SK-N-MC (cell line): ENCODE measurements at regions not wholly inside any gene's neighbourhood (a gene's known extent, or its start where the extent isn't known, plus 50 kb on each side); places are given as distances from the start of the nearest gene placed in this dataset.

Source experiments
- DNase-seq: peaks from one replicate; pipeline ENCODE4 v3.0.0-alpha.2; 2011; ENCODE audit warnings: low read depth, low spot score
- H3K27ac ChIP-seq: fragments of 200-600 bp; sonication (generic); 2 replicates; pipeline ENCODE4 v1.5.1; 2016; ENCODE audit warnings: mixed run types
- H3K36me3 ChIP-seq: fragments of 200-600 bp; sonication (generic); 2 replicates; pipeline ENCODE4 v1.6.1; 2017; ENCODE audit warnings: antibody characterized with exemption, low read length, mixed read lengths; ENCODE audit not compliant: insufficient read depth
- H3K4me3 ChIP-seq: fragments of 200-600 bp; sonication (generic); 2 replicates; pipeline ENCODE4 v1.5.1; 2016
- H3K9ac ChIP-seq: fragments of 200-600 bp; sonication (generic); 2 replicates; pipeline ENCODE4 v1.8.0; 2017; ENCODE audit warnings: mixed run types, mixed read lengths; ENCODE audit not compliant: insufficient read length
- H3K9me3 ChIP-seq: fragments of 200-600 bp; sonication (generic); 2 replicates; pipeline ENCODE4 v1.6.1; 2017; ENCODE audit warnings: low read depth, mild to moderate bottlenecking, antibody characterized with exemption, low read length, moderate library complexity, mixed read lengths
- EZH2 ChIP-seq: fragments of 200-600 bp; sonication (generic); IDR thresholded peaks from one replicate; pipeline ENCODE4 v1.6.1; 2017; ENCODE audit warnings: antibody characterized with exemption
- FOXP2 ChIP-seq: optimal IDR thresholded peaks from 2 replicates; pipeline ENCODE3; 2011; ENCODE audit warnings: mild to moderate bottlenecking, moderate library complexity; ENCODE audit not compliant: insufficient read depth; ENCODE audit errors: extremely low read length, control extremely low read depth
- POLR2AphosphoS5 ChIP-seq: IDR thresholded peaks from 2 replicates; pipeline ENCODE4 v1.6.1; 2012; ENCODE audit warnings: mild to moderate bottlenecking, low read depth, low read length, borderline replicate concordance

DNA sequence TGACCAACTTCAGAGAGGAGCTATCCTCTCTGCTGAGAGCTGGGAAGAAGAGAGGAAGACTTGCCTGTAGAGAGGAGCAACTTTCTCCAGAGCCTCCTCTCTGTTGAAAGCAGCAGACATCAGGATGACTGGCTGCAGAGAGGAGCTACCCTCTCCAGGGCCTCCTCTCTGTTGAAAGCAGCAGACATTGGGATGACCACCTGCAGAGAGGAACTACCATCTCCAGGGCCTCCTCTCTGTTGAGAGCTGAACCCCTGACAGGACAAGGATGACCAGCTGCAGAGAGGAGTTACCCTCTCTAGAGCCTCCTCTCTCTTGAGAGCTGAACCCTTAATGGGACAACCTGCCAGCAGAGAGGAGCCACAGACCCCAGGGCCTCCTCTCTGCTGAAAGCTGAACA is 83.0 kb upstream of the GJB5 start:
- no peaks in the 10 kb centered on the region for H3K36me3 ChIP-seq
- TF ChIP-seq FOXP2, result no peak
- TF ChIP-seq EZH2, result no peak
- TF ChIP-seq POLR2AphosphoS5, result no peak
- DNase-seq, result no peak

DNA sequence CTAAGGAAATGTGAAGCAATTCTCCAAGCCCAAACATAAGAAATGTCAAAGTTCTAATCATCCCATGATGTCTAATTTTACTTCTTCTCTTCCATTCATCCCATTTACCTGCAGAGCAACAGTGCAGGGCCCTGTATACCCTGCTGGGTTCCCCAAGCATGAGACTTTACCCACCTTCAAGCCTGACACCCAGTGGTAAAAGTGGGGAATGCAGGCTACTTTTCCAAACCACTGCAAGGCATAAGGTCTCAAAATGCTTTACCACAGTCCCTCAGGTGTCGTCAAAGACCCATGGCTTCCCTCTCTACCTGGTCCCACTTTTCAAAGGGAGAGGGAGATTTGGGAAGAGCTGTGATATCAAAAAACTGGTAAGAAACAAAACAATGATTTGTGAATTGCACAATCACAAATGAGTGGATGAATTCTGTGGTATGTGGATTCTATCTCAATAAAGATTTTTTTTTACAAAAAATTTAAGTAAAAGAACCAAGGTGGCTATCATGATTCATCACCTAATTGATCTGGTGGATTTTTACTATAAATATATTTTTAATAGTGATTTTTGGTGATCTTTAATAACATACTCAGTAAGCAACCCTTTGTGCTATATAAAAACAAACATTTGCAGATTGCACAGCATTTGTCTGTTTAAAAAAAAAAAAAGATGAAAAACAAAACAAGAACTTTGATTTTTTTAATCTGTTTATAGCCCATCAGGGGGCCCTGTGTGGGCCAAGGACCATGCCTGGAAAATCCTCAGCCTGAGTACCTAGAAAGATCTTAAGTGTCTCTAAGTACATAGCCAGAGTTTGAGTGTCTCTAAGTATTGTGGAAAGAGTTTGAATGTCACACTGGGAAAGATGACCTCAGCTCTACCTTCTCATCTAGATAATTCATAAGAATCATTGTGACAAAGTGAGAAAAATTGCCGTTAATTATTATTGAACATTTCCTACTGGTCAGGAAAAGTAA is 73.1 kb upstream of the GJB5 start:
- no peak overlapping the region for H3K27ac ChIP-seq
- no peak overlapping the region for H3K9ac ChIP-seq
- H3K36me3 ChIP-seq, result no peaks in the 10 kb centered on the region
- TF ChIP-seq FOXP2 (no peak), POLR2AphosphoS5 (no peak), EZH2 (no peak)
- no peak overlapping the region for H3K4me3 ChIP-seq
- DNase-seq, result peak; percentile 28
- H3K9me3 ChIP-seq, result no peaks in the 10 kb centered on the region

More for the DNA sequence above, 83.0 kb upstream of the GJB5 start:
- no peak overlapping the region for H3K9ac ChIP-seq
- no peaks in the 10 kb centered on the region for H3K9me3 ChIP-seq
- no peak overlapping the region for H3K4me3 ChIP-seq
- H3K27ac ChIP-seq, result no peak overlapping the region

DNA sequence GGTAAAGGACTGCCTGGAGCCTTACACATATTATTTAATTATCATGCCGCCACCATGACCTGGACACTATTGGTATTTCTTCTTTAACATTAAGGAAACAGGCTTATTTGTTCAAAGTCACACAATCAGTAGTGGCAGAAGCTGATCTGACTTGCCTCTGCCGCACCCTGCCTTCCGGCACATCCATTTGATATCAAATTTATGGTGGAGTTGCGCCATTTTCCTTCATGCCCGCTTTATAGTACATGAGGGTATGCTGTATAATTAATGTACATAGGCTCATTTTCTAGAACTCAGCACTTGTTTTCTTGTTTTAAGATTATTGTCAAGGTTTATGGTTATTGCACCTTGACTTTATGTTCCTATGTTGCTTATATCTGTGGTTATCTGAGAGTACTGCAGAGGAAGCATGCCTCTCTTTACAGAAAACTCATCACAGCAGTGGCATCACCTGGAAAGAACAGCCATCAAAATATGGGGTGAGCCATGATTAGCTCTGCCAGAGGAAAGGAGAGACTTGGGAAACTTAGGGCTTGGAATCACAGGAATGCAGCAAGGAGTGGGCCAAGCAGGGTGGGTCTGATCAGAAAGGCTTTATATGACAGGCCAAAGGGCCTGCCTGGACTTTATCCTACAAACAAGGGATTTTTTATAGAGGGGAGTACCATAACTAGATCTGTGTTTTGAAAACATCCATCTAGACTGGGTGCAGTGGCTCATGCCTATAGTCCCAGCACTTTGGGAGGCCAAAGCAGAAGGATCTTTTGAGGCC is 72.2 kb upstream of the GJB5 start:
- TF ChIP-seq POLR2AphosphoS5 (no peak), FOXP2 (no peak), EZH2 (no peak)
- no peak overlapping the region for H3K27ac ChIP-seq
- no peak overlapping the region for H3K4me3 ChIP-seq
- no peak for DNase-seq
- no peak overlapping the region for H3K9ac ChIP-seq
- H3K36me3 ChIP-seq, result no peaks in the 10 kb centered on the region
- no peaks in the 10 kb centered on the region for H3K9me3 ChIP-seq

DNA sequence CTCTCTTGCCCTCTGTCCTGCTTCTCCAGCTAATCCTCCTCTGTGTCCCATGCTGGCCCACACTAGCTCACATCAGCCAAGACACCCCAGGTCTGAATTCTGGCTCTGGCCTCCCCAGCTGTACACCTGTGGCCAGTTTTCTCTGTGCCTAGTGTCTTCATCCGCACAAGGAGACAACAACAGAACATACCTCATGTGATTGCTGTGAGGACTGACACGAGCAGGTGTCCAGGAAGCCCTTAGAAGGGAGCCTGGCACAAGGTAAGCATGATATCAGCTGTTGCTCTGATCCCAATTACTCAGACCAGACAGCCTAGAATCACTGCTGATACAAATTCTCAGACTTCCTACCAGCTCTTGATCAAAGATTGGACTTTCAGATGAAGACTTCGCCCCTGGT is 71.2 kb upstream of the GJB5 start:
- Histone ChIP-seq H3K9ac (no peak overlapping the region), H3K9me3 (no peaks in the 10 kb centered on the region), H3K27ac (no peak overlapping the region), H3K4me3 (no peak overlapping the region), H3K36me3 (no peaks in the 10 kb centered on the region)
- DNase-seq, result no peak
- no peak for TF ChIP-seq EZH2
- no peak for TF ChIP-seq POLR2AphosphoS5
- no peak for TF ChIP-seq FOXP2

DNA sequence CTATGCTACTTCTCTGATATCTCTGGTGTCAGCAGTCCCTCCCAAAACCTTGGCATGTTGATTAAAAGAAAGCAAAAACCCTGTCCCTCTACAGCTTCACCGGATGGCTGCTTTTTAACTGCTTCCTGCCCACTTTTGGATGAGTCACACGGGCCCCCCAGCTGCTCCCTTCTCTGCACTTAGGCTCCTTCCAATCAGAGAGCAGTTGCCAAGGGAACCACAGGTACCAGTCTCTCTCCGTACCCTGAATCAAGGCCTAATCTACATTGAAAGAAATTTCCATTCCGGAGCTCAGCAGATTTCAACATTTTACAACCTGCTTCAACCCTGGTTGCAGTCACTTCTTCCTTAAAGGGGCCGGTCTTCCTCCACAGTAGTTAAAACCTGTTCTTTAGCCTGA is 70.6 kb upstream of the GJB5 start:
- Histone ChIP-seq H3K4me3 (no peak overlapping the region), H3K36me3 (no peaks in the 10 kb centered on the region), H3K9me3 (no peaks in the 10 kb centered on the region), H3K9ac (no peak overlapping the region), H3K27ac (no peak overlapping the region)
- peak; percentile 3 for DNase-seq
- TF ChIP-seq FOXP2, result no peak
- no peak for TF ChIP-seq POLR2AphosphoS5

DNA sequence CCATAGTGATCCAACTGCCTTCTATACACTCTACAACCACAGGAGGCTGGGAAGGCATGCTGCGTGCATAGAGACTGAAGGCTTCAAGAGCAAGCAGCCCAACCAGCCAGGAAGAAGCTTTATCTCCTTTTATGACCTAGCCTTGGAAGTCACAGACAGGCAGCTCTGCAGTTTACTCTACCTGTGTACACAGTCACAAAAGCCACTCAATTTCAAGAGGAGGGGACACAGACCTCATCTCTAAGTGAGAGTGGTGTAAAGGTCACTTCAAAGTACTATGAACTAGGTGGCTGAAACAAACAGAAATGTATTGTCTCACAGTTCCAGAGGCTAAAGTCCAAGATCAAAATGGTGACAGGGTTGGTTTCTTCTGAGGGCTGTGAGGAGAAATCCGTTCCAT is 69.6 kb upstream of the GJB5 start:
- H3K4me3 ChIP-seq, result no peak overlapping the region
- no peak overlapping the region for H3K9ac ChIP-seq
- DNase-seq, result no peak
- H3K9me3 ChIP-seq, result no peaks in the 10 kb centered on the region
- no peaks in the 10 kb centered on the region for H3K36me3 ChIP-seq
- TF ChIP-seq EZH2, result no peak
- no peak for TF ChIP-seq POLR2AphosphoS5
- TF ChIP-seq FOXP2, result no peak
- no peak overlapping the region for H3K27ac ChIP-seq

DNA sequence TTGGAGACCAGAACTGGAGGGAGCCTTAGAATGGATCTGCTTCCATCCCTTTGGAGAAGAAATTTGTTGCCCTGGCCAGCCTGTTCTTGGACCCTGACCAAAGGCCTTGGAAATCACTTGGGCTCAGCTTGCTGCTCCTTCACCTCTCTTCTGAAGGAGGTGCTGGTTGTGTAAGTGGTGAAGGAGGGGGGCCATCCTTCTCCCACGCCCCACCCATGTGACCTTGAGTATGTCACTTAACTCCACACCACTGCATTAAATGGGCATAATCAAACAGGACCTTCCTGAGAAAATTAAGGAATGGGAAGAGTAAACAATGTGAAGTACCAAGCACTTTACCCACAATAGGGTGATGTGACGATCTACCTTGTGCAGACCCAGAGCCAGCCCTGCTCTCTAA is 68.3 kb upstream of the GJB5 start:
- no peak for TF ChIP-seq EZH2
- no peak for DNase-seq
- H3K9me3 ChIP-seq, result no peaks in the 10 kb centered on the region

DNA sequence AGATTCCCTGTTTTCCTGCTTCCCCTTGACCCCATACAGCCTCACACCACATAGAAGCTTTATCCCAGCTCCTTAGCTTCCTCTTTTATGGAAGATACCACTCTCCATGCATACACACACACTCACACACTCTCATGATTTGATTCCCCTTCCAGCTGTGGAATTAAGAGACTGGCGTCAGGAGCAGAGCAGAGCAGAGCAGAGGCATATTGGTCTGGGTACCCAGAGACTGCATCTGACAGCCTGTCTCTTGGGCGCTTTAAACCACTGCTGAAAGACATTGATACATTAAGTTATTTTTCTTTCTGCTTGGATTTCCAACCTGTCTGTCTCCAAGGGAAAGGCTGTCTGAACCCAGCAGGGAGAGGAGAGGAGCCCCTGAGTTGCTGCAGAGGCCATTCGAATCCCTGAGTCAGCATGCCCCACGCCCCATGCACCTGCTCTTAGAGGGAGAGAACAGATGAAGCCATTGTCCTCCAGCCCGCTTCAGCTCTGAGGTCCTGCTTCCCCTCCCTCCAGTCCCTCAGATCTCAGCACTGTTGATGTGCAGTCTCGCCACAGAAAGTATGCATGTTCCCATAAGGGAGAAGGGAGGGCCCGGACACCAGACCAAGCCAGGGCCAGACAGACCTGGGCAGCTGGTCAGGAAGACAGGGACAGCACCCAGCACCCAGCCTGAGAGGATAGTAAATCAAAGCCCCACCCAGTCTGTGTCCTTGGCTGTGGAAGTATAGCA is 66.7 kb upstream of the GJB5 start:
- H3K9ac ChIP-seq, result no peak overlapping the region
- H3K27ac ChIP-seq, result no peak overlapping the region
- TF ChIP-seq POLR2AphosphoS5 (no peak), EZH2 (no peak), FOXP2 (no peak)
- no peak for DNase-seq
- H3K4me3 ChIP-seq, result no peak overlapping the region
- H3K36me3 ChIP-seq, result no peaks in the 10 kb centered on the region
- H3K9me3 ChIP-seq, result no peaks in the 10 kb centered on the region

More for the DNA sequence above, 68.3 kb upstream of the GJB5 start:
- H3K9ac ChIP-seq, result no peak overlapping the region
- no peak overlapping the region for H3K27ac ChIP-seq
- no peaks in the 10 kb centered on the region for H3K36me3 ChIP-seq
- H3K4me3 ChIP-seq, result no peak overlapping the region
